ENCODE measurements at regions not wholly inside any gene's neighbourhood (a gene's known extent, or its start where the extent isn't known, plus 50 kb on each side); places are given as distances from the start of the nearest gene placed in this dataset.

DNA sequence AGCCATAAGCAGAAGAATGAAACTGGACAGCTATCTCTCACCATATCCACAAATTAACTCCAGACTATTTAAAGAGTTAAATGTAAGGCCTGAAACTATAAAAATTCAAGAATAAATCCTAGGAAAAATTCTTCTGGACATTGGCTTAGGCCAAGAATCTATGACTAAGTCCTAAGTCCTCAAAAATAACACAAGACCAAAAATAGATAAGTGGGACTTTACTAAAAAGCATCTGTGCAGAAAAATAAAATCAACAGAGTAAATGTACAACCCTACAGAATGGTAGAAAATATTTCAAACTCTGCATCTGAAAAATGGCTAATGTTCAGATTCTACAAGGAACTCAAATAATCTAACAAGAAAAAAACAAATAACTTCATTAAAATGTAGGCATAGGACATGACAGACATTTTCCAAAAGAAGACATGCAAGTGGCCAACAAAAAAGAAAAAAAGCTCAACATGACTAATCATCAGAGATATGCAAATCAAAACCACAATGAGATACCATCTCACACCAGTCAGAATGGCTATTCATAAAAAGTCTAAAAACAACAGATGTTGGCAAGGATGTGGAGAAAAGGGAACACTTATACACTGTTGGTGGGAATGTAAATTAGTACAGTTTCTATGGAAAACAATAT is 61.0 kb upstream of the PPFIA2 start:
- DNase-seq (ENCODE audit: insufficient read length, low spot score) (no peak), FAIRE-seq (no peak)

GRCh38 chr12:81815611-81816010 is 56.5 kb upstream of the PPFIA2 start:
- FAIRE-seq (no peak), DNase-seq (ENCODE audit: insufficient read length, low spot score) (no peak)

DNA sequence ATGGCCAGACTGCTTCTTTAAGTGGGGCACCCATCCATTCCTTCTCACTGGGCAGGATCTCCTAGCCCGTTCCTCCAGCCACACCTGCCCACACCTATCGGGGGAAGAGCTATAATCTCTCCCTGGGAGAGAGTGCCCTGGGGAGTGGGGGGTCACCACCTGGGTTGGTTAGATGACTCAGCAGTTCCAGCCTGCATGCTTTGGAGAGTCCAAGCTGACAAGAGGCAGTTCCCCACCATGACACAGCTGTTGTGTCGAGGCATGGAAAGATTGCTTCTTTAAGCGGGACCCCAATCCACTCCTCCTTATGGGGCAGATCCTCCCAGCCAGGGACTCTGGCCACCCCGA is 52.6 kb upstream of the PPFIA2 start:
- DNase-seq (ENCODE audit: insufficient read length, low spot score), result no peak
- no peak for FAIRE-seq

GRCh38 chr12:81811061-81811777 is 52.1 kb upstream of the PPFIA2 start:
- FAIRE-seq (no peak), DNase-seq (ENCODE audit: insufficient read length, low spot score) (no peak)

DNA sequence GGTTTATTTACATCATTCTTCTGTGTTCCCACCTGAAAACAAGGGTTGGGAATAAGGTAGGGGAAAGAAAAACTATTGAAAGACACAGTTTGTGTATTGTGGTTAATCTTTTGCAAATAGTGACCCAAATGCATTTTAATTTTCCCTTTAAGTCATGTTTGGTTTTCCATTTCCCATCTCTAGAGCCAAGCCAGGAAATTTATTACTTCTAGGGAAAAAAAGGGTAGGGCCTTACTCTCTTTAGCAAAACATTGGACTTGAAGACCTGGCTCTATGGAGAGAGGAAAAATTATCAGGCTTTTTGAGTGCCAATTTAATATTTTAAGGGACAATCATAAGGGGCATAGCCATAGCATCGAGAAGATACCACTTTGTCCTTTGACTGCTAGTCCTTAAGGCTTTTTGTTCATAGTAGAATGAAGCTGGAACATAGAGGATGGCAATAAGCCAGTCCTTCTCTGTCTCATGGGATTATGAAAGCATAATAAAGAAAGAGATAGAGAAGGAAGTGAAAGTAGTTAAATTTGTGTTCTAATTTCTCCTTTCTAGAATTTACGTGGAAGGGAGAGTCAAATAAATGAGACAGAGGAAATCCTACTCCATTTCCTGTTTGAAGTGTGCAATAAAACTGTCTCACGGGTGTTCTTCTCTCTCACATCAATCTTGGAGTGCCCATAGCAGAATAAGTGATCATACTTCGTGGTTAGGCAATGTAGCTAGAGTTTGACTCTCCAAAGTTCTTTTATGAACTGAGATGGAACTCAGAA is 50.9 kb upstream of the PPFIA2 start:
- no peak for DNase-seq (ENCODE audit: insufficient read length, low spot score)

GRCh38 chr12:81809113-81809777 is 50.1 kb upstream of the PPFIA2 start:
- FAIRE-seq (no peak), DNase-seq (ENCODE audit: insufficient read length, low spot score) (no peak)

More for the DNA sequence above, 50.9 kb upstream of the PPFIA2 start:
- FAIRE-seq, result no peak

All from GM19239 (cell line).